ENCODE measurements at regions not wholly inside any gene's neighbourhood (a gene's known extent, or its start where the extent isn't known, plus 50 kb on each side); places are given as distances from the start of the nearest gene placed in this dataset.

DNA sequence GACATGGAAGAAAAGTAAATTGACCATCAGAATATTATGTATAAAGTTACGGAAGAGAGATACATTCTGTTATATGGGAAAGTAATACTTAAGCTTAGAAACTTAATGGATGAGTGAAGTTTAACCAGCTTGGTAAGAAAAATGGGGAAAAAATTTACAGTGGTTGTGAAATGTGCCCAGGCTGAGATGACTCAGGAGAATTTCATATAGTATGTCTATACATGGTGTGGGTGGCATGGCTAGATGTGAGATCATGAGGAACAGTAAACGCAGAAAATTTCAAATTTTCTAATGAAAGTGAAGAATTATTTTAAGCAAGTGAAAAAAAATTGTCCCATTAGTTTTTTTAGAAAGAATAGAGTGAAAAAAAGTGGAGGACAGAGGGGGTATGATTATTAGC, 552.5 kb upstream of the SORCS1 start:
- TF ChIP-seq NFIC (IDR thresholded peaks at IDR 0.05), result no peak
- TF ChIP-seq CEBPB (IDR thresholded peaks at IDR 0.05), result no peak
- TF ChIP-seq YY1 (IDR thresholded peaks at IDR 0.05; ENCODE audit: low read depth), result no peak
- TF ChIP-seq RAD21 (IDR thresholded peaks at IDR 0.05; ENCODE audit: low read depth), result no peak
- TF ChIP-seq CREB1 (IDR thresholded peaks at IDR 0.05; ENCODE audit: low read depth), result no peak
- no peak for TF ChIP-seq EP300 (IDR thresholded peaks at IDR 0.05; ENCODE audit: borderline replicate concordance)
- TF ChIP-seq, protein P1, sequence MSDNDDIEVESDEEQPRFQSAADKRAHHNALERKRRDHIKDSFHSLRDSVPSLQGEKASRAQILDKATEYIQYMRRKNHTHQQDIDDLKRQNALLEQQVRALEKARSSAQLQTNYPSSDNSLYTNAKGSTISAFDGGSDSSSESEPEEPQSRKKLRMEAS (IDR thresholded peaks at IDR 0.05), result no peak
- no peak for TF ChIP-seq TAF1 (IDR thresholded peaks at IDR 0.05; ENCODE audit: low read depth)
- TF ChIP-seq, protein P2, sequence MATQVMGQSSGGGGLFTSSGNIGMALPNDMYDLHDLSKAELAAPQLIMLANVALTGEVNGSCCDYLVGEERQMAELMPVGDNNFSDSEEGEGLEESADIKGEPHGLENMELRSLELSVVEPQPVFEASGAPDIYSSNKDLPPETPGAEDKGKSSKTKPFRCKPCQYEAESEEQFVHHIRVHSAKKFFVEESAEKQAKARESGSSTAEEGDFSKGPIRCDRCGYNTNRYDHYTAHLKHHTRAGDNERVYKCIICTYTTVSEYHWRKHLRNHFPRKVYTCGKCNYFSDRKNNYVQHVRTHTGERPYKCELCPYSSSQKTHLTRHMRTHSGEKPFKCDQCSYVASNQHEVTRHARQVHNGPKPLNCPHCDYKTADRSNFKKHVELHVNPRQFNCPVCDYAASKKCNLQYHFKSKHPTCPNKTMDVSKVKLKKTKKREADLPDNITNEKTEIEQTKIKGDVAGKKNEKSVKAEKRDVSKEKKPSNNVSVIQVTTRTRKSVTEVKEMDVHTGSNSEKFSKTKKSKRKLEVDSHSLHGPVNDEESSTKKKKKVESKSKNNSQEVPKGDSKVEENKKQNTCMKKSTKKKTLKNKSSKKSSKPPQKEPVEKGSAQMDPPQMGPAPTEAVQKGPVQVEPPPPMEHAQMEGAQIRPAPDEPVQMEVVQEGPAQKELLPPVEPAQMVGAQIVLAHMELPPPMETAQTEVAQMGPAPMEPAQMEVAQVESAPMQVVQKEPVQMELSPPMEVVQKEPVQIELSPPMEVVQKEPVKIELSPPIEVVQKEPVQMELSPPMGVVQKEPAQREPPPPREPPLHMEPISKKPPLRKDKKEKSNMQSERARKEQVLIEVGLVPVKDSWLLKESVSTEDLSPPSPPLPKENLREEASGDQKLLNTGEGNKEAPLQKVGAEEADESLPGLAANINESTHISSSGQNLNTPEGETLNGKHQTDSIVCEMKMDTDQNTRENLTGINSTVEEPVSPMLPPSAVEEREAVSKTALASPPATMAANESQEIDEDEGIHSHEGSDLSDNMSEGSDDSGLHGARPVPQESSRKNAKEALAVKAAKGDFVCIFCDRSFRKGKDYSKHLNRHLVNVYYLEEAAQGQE (IDR thresholded peaks at IDR 0.05; ENCODE audit: low read depth), result no peak
- no peak for TF ChIP-seq EGR1 (IDR thresholded peaks at IDR 0.05)
- no peak for TF ChIP-seq ZBTB7A (IDR thresholded peaks at IDR 0.05; ENCODE audit: low read depth)
- no peak for TF ChIP-seq FOXM1 (IDR thresholded peaks at IDR 0.05; ENCODE audit: borderline replicate concordance, low read depth)
- TF ChIP-seq TEAD4 (IDR thresholded peaks at IDR 0.05), result no peak

Data from Ishikawa (cell line).